Osteoblast (primary cell): ENCODE measurements at regions not wholly inside any gene's neighbourhood (a gene's known extent, or its start where the extent isn't known, plus 50 kb on each side); places are given as distances from the start of the nearest gene placed in this dataset.

Source experiments
- DNase-seq: peaks from one replicate; pipeline ENCODE4 v3.0.0; 2011; ENCODE audit warnings: low spot score, mixed read lengths; ENCODE audit not compliant: insufficient read length; ENCODE audit errors: missing footprints
- H2AFZ ChIP-seq: 2 replicates; pipeline ENCODE4 v1.6.0; 2011; ENCODE audit warnings: mild to moderate bottlenecking, low read length
- H3K27ac ChIP-seq: 2 replicates; pipeline ENCODE4 v1.5.1; 2011; ENCODE audit warnings: mild to moderate bottlenecking, low read depth, low read length, moderate library complexity
- H3K27me3 ChIP-seq: 2 replicates; pipeline ENCODE4 v1.6.0; 2012; ENCODE audit warnings: mild to moderate bottlenecking, control low read depth, inconsistent platforms, low read length, moderate library complexity; ENCODE audit not compliant: insufficient read depth
- H3K36me3 ChIP-seq: 2 replicates; pipeline ENCODE4 v1.5.1; 2011; ENCODE audit warnings: mild to moderate bottlenecking, low read length, control low read depth, moderate library complexity; ENCODE audit not compliant: insufficient read depth
- H3K4me1 ChIP-seq: 2 replicates; pipeline ENCODE4 v1.5.1; 2011; ENCODE audit warnings: mild to moderate bottlenecking, low read length, control low read depth, moderate library complexity; ENCODE audit not compliant: insufficient read depth
- H3K4me2 ChIP-seq: 2 replicates; pipeline ENCODE4 v1.6.0; 2011; ENCODE audit warnings: mild to moderate bottlenecking, low read length; ENCODE audit not compliant: insufficient read depth
- H3K4me3 ChIP-seq: fragments of 200-600 bp; sonication (generic); 3 replicates; pipeline ENCODE4 v1.5.1; 2012; ENCODE audit warnings: mild to moderate bottlenecking, low read length, inconsistent platforms; ENCODE audit not compliant: insufficient read depth
- H3K79me2 ChIP-seq: 2 replicates; pipeline ENCODE4 v1.6.0; 2012; ENCODE audit warnings: mild to moderate bottlenecking, low read length, control low read depth, inconsistent platforms; ENCODE audit not compliant: insufficient read depth
- H3K9me3 ChIP-seq: 2 replicates; pipeline ENCODE4 v1.5.1; 2011; ENCODE audit warnings: low read depth, low read length, control low read depth
- H4K20me1 ChIP-seq: 2 replicates; pipeline ENCODE4 v1.6.0; 2012; ENCODE audit warnings: mild to moderate bottlenecking, low read length, control low read depth; ENCODE audit not compliant: insufficient read depth
- TF ChIP-seq, protein P1 (sequence below): IDR thresholded peaks from 2 replicates; pipeline ENCODE4 v1.5.1; 2011; ENCODE audit warnings: mild to moderate bottlenecking, low read depth, low read length, moderate library complexity; ENCODE audit errors: extremely low read depth

DNA sequence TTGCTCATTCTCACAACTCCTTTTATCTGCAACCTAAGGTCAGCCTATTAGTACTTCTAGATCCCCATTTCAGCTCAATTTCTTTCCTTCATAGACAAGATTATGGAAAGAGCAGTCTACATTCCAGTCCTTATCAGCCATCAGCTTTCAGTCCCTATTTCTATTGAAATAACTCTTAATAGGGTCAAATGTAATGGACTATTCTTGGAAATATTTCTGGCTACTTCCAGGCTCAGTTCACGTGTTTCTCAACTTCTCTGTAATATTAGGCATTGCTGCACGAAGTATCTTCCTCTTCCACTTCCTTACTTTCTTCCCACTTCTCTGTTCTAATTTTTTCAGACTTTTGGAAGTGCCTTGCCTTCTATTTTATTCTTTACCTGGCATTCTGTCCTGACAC, 232.9 kb upstream of the USP25 start:
- Histone ChIP-seq H3K4me2 (no peak overlapping the region), H3K27me3 (no peaks in the 10 kb centered on the region), H3K9me3 (no peaks in the 10 kb centered on the region), H3K4me1 (no peaks in the 10 kb centered on the region), H3K36me3 (no peaks in the 10 kb centered on the region), H3K27ac (no peak overlapping the region), H4K20me1 (no peaks in the 10 kb centered on the region), H3K79me2 (no peaks in the 10 kb centered on the region), H3K4me3 (no peak overlapping the region), H2AFZ (no peak overlapping the region)
- DNase-seq = no peak
- TF ChIP-seq, protein P1, sequence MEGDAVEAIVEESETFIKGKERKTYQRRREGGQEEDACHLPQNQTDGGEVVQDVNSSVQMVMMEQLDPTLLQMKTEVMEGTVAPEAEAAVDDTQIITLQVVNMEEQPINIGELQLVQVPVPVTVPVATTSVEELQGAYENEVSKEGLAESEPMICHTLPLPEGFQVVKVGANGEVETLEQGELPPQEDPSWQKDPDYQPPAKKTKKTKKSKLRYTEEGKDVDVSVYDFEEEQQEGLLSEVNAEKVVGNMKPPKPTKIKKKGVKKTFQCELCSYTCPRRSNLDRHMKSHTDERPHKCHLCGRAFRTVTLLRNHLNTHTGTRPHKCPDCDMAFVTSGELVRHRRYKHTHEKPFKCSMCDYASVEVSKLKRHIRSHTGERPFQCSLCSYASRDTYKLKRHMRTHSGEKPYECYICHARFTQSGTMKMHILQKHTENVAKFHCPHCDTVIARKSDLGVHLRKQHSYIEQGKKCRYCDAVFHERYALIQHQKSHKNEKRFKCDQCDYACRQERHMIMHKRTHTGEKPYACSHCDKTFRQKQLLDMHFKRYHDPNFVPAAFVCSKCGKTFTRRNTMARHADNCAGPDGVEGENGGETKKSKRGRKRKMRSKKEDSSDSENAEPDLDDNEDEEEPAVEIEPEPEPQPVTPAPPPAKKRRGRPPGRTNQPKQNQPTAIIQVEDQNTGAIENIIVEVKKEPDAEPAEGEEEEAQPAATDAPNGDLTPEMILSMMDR = no peak

DNA sequence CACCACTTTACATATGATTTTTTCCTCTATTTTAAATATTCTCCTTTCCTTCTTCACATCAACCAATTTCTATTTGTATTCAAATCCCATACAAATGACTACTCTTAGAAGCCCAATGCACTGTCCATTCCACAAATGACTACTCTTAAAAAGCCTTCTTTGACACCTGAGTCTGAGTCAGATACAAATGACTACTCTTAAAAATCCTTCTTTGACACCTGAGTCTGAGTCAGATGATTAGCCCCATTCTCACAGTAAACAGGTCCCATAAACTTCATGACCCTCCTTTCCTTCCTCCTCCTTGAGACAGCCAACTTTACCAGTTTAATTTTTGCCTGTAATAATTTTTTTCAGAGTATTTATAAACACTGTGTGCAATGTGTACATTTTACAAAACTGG, 231.3 kb upstream of the USP25 start:
- H3K27ac ChIP-seq = no peak overlapping the region
- no peaks in the 10 kb centered on the region for H3K9me3 ChIP-seq
- no peaks in the 10 kb centered on the region for H3K79me2 ChIP-seq
- TF ChIP-seq, protein P1 = no peak
- DNase-seq = no peak
- no peaks in the 10 kb centered on the region for H3K36me3 ChIP-seq
- no peak overlapping the region for H2AFZ ChIP-seq
- no peak overlapping the region for H3K4me3 ChIP-seq
- H3K27me3 ChIP-seq = no peaks in the 10 kb centered on the region
- H4K20me1 ChIP-seq = no peaks in the 10 kb centered on the region
- no peak overlapping the region for H3K4me2 ChIP-seq
- no peaks in the 10 kb centered on the region for H3K4me1 ChIP-seq

DNA sequence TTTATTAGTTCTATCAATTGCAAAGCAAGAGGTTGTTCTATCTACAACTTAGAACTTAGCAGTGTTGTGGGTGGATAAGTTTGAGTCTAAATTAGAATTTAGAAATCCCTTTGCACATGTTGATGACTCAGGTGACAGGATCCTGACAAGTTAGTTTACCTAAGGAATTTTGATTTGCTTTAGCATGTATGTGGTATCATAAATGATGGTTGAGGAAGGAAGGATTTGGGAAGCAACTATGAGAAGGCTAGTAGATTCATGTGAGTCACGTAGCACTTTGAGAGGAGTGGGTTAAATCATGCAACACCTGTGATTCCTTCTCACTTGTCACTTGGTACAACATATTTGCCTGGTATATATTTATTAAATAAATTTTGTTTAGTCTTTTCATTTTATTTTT, 223.7 kb upstream of the USP25 start:
- H3K9me3 ChIP-seq = no peaks in the 10 kb centered on the region
- H3K27me3 ChIP-seq = no peaks in the 10 kb centered on the region
- DNase-seq = no peak
- H3K27ac ChIP-seq = no peak overlapping the region
- H3K79me2 ChIP-seq = no peaks in the 10 kb centered on the region
- TF ChIP-seq, protein P1 = no peak
- no peaks in the 10 kb centered on the region for H3K36me3 ChIP-seq
- no peak overlapping the region for H2AFZ ChIP-seq
- H3K4me3 ChIP-seq = no peak overlapping the region
- no peaks in the 10 kb centered on the region for H3K4me1 ChIP-seq
- no peaks in the 10 kb centered on the region for H4K20me1 ChIP-seq
- H3K4me2 ChIP-seq = no peak overlapping the region

DNA sequence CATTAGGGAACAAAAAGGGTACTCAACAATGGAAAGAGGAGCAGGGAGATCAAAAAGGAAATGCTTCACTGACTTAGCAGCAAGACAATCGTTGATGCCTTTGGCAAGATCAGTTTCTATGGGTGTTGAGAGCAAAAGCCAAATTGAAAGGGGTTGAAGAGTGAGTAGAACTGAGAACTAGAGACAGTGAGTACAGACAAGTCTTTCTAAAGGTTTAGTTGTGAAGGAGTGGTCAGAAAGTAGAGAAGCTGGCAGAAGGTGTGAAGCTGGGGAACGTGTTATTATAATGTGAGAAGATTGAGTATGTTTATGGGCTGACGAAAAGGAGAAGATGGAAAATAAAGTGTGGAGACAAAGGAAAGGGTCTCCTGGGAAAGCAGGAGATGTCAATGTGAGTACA, 221.2 kb upstream of the USP25 start:
- Histone ChIP-seq H3K9me3 (no peaks in the 10 kb centered on the region), H3K27me3 (no peaks in the 10 kb centered on the region), H3K36me3 (no peaks in the 10 kb centered on the region), H3K79me2 (no peaks in the 10 kb centered on the region), H3K4me2 (no peak overlapping the region), H4K20me1 (no peaks in the 10 kb centered on the region), H3K27ac (no peak overlapping the region), H3K4me1 (no peaks in the 10 kb centered on the region), H3K4me3 (no peak overlapping the region), H2AFZ (no peak overlapping the region)
- TF ChIP-seq, protein P1 = no peak
- DNase-seq = no peak
